ENCODE measurements at regions not wholly inside any gene's neighbourhood (a gene's known extent, or its start where the extent isn't known, plus 50 kb on each side); places are given as distances from the start of the nearest gene placed in this dataset.
"Not testable (repeated sequence)": the region's sequence is repeated elsewhere in the genome, so short reads cannot be mapped to it uniquely, and the experiment has no call there.

DNA sequence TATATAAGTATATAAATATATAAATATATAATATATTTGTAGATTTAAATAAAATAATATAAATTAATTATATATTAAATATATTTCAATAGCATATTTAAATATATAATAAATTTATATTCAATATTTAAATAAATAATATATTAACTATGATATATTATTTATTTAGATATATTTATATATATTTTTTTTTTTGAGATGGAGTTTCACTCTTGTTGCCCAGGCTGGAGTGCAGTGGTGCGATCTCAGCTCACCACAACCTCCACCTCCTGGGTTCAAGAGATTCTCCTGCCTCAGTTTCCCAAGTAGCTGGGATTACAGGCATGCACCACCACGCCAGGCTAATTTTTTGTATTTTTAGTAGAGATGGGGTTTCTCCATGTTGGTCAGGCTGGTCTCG lies 426.9 kb upstream of the LMCD1 start:
- WGBS (ENCODE audit: insufficient coverage) = no CpG with 5 or more reads among the region's 3 CpGs
- CTCF ChIA-PET = not testable (repeated sequence)

DNA sequence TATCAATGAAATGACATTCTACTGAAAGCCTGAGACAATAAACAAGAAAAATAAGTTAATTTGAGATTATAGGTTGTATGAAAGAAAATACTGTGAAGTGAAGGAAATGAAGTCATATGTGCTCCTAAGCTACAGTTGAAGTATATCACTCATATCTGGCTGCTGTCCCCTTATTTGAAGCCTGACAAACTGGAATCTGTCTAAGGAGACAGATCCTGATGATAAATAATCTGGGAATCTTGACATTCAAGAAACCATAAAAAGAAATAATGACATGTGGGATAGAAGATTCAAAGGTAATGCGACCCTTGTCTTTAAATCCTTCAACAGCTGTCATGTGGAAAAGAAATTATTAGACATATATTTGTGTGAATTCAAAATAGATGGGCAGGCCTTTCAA lies 424.5 kb upstream of the LMCD1 start:
- CTCF ChIA-PET = no interaction called here
- H3K36me3 ChIP-seq (ENCODE audit: control insufficient read depth in 4 of 4, insufficient read depth in 4 of 4, low read length in 3 of 4) = no peaks in the 10 kb centered on the region
- no peak for DNase-seq
- no CpG with 5 or more reads among the region's 1 CpG for WGBS (ENCODE audit: insufficient coverage)
- no peak overlapping the region for H3K4me3 ChIP-seq (ENCODE audit: control insufficient read depth in 1 of 7, extremely low read depth in 1 of 7, insufficient read depth in 4 of 7, low read depth in 2 of 7, low read length in 6 of 7)
- H3K9me3 ChIP-seq (ENCODE audit: control extremely low read depth in 1 of 5, control insufficient read depth in 4 of 5, insufficient read depth in 2 of 5, low read depth in 1 of 5, low read length in 4 of 5) = no peaks in the 10 kb centered on the region
- POLR2A ChIA-PET = no interaction called here
- no peaks in the 10 kb centered on the region for H3K4me1 ChIP-seq (ENCODE audit: control extremely low read depth in 1 of 4, control insufficient read depth in 4 of 4, insufficient read depth in 4 of 4, low read length in 3 of 4)
- H3K27me3 ChIP-seq (replicated peaks in 2 of 5; ENCODE audit: control insufficient read depth in 4 of 5, insufficient read depth in 5 of 5, low read length in 4 of 5) = no peaks in the 10 kb centered on the region
- H3K27ac ChIP-seq (ENCODE audit: insufficient read depth in 1 of 2, low read depth in 1 of 2, low read length in 2 of 2, poor library complexity in 1 of 2, severe bottlenecking in 2 of 2) = no peak overlapping the region

More for the DNA sequence above, 426.9 kb upstream of the LMCD1 start:
- H3K27ac ChIP-seq (ENCODE audit: insufficient read depth in 1 of 2, low read depth in 1 of 2, low read length in 2 of 2, poor library complexity in 1 of 2, severe bottlenecking in 2 of 2); POLR2A ChIA-PET; H3K36me3 ChIP-seq (ENCODE audit: control insufficient read depth in 4 of 4, insufficient read depth in 4 of 4, low read length in 3 of 4); H3K4me1 ChIP-seq (ENCODE audit: control extremely low read depth in 1 of 4, control insufficient read depth in 4 of 4, insufficient read depth in 4 of 4, low read length in 3 of 4); DNase-seq; H3K9me3 ChIP-seq (ENCODE audit: control extremely low read depth in 1 of 5, control insufficient read depth in 4 of 5, insufficient read depth in 2 of 5, low read depth in 1 of 5, low read length in 4 of 5); H3K4me3 ChIP-seq (ENCODE audit: control insufficient read depth in 1 of 7, extremely low read depth in 1 of 7, insufficient read depth in 4 of 7, low read depth in 2 of 7, low read length in 6 of 7); H3K27me3 ChIP-seq (replicated peaks in 2 of 5; ENCODE audit: control insufficient read depth in 4 of 5, insufficient read depth in 5 of 5, low read length in 4 of 5): not testable (repeated sequence)

DNA sequence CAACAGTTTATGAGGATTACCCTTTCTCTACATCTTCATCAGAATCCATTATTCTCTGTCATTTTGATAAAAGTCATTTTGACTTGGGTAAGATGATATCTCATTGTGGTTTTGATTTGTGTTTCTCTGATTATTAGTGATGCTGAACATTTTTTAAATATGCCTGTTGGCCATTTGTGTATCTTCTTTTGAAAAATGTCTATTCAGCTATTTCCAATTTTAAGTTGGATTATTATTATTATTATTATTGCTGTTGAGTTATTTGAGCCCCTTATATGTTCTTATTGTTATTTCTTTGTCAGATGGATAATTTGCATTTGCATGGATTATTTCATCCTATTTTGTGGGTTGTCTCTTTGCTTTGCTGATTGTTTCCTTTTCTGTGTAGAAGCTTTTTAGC lies 421.2 kb upstream of the LMCD1 start:
- POLR2A ChIA-PET = no interaction called here

GRCh38 chr3:8085498-8085897 lies 416.1 kb upstream of the LMCD1 start:
- DNase-seq = no peak
- ChIA-PET CTCF (no interaction called here), POLR2A (no interaction called here)
- Histone ChIP-seq H3K4me3 (ENCODE audit: control insufficient read depth in 1 of 7, extremely low read depth in 1 of 7, insufficient read depth in 4 of 7, low read depth in 2 of 7, low read length in 6 of 7) (no peak overlapping the region), H3K9me3 (ENCODE audit: control extremely low read depth in 1 of 5, control insufficient read depth in 4 of 5, insufficient read depth in 2 of 5, low read depth in 1 of 5, low read length in 4 of 5) (peaks cover 0 to 3% (median 0%) of the 10 kb centered on the region in 5 experiments), H3K27ac (ENCODE audit: insufficient read depth in 1 of 2, low read depth in 1 of 2, low read length in 2 of 2, poor library complexity in 1 of 2, severe bottlenecking in 2 of 2) (no peak overlapping the region), H3K27me3 (replicated peaks in 2 of 5; ENCODE audit: control insufficient read depth in 4 of 5, insufficient read depth in 5 of 5, low read length in 4 of 5) (no peaks in the 10 kb centered on the region), H3K36me3 (ENCODE audit: control insufficient read depth in 4 of 4, insufficient read depth in 4 of 4, low read length in 3 of 4) (no peaks in the 10 kb centered on the region), H3K4me1 (ENCODE audit: control extremely low read depth in 1 of 4, control insufficient read depth in 4 of 4, insufficient read depth in 4 of 4, low read length in 3 of 4) (no peaks in the 10 kb centered on the region)
- WGBS (ENCODE audit: insufficient coverage) = no CpG with 5 or more reads among the region's 2 CpGs

More for the DNA sequence above, 421.2 kb upstream of the LMCD1 start:
- CTCF ChIA-PET = no interaction called here
- Histone ChIP-seq H3K4me3 (ENCODE audit: control insufficient read depth in 1 of 7, extremely low read depth in 1 of 7, insufficient read depth in 4 of 7, low read depth in 2 of 7, low read length in 6 of 7) (no peak overlapping the region), H3K4me1 (ENCODE audit: control extremely low read depth in 1 of 4, control insufficient read depth in 4 of 4, insufficient read depth in 4 of 4, low read length in 3 of 4) (no peaks in the 10 kb centered on the region), H3K9me3 (ENCODE audit: control extremely low read depth in 1 of 5, control insufficient read depth in 4 of 5, insufficient read depth in 2 of 5, low read depth in 1 of 5, low read length in 4 of 5) (no peaks in the 10 kb centered on the region), H3K27me3 (replicated peaks in 2 of 5; ENCODE audit: control insufficient read depth in 4 of 5, insufficient read depth in 5 of 5, low read length in 4 of 5) (no peaks in the 10 kb centered on the region), H3K27ac (ENCODE audit: insufficient read depth in 1 of 2, low read depth in 1 of 2, low read length in 2 of 2, poor library complexity in 1 of 2, severe bottlenecking in 2 of 2) (no peak overlapping the region), H3K36me3 (ENCODE audit: control insufficient read depth in 4 of 4, insufficient read depth in 4 of 4, low read length in 3 of 4) (no peaks in the 10 kb centered on the region)
- no peak for DNase-seq

DNA sequence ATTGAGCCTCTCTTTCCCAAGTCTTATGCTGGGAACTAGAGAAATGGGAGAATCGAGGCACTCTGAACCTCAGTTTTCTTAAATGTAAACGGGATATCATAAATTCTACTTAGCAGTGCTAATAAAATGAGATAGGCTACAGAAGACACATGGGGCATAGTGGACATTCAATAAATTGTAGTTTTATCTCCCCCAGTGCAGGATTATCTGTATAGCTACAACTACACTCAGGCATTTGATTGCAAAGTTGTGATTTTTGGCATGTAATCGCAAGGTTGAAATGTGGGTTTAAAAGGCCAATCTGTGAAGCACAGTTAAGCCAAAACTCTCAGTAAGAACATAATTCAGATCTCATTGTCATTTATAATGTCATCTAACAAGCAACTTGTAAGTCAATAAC lies 413.7 kb upstream of the LMCD1 start:
- H3K4me1 ChIP-seq (ENCODE audit: control extremely low read depth in 1 of 4, control insufficient read depth in 4 of 4, insufficient read depth in 4 of 4, low read length in 3 of 4) = no peaks in the 10 kb centered on the region
- POLR2A ChIA-PET = no interaction called here
- 100% methylated on average over 1 of the region's 3 CpGs for WGBS (ENCODE audit: insufficient coverage)

DNA sequence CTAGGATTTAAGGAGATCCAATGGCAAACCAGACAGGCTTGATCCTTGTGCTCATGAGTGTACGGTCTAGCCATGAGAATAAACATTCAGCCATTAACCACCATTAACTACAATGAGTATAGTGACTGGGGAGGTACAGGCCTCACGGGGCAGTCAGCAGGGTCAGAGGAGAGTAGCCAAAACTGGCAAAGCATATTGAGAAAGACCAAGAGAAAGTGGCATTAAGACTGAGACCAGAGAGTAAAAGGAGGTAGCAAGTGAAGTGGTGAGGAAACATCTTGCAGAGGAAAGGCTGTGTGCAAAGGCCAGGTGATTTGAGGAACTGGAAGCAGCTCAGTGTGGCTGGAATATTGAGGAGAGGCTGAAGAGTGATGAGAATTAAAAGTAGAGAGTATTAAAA lies 407.2 kb upstream of the LMCD1 start:
- DNase-seq = peak in 2 of 3 donors; percentile 11 to 28
- H3K4me3 ChIP-seq (ENCODE audit: control insufficient read depth in 1 of 7, extremely low read depth in 1 of 7, insufficient read depth in 4 of 7, low read depth in 2 of 7, low read length in 6 of 7) = no peak overlapping the region
- CTCF ChIA-PET = no interaction called here
- H3K36me3 ChIP-seq (ENCODE audit: control insufficient read depth in 4 of 4, insufficient read depth in 4 of 4, low read length in 3 of 4) = no peaks in the 10 kb centered on the region
- peaks cover 0 to 4% (median 0%) of the 10 kb centered on the region in 5 experiments for H3K27me3 ChIP-seq (replicated peaks in 2 of 5; ENCODE audit: control insufficient read depth in 4 of 5, insufficient read depth in 5 of 5, low read length in 4 of 5)
- POLR2A ChIA-PET = no interaction called here
- no peak overlapping the region for H3K27ac ChIP-seq (ENCODE audit: insufficient read depth in 1 of 2, low read depth in 1 of 2, low read length in 2 of 2, poor library complexity in 1 of 2, severe bottlenecking in 2 of 2)
- no peaks in the 10 kb centered on the region for H3K9me3 ChIP-seq (ENCODE audit: control extremely low read depth in 1 of 5, control insufficient read depth in 4 of 5, insufficient read depth in 2 of 5, low read depth in 1 of 5, low read length in 4 of 5)
- 0% methylated on average over 1 of the region's 2 CpGs for WGBS (ENCODE audit: insufficient coverage)
- no peaks in the 10 kb centered on the region for H3K4me1 ChIP-seq (ENCODE audit: control extremely low read depth in 1 of 4, control insufficient read depth in 4 of 4, insufficient read depth in 4 of 4, low read length in 3 of 4)

More for the DNA sequence above, 413.7 kb upstream of the LMCD1 start:
- H3K4me3 ChIP-seq (ENCODE audit: control insufficient read depth in 1 of 7, extremely low read depth in 1 of 7, insufficient read depth in 4 of 7, low read depth in 2 of 7, low read length in 6 of 7) = no peak overlapping the region
- no peak overlapping the region for H3K27ac ChIP-seq (ENCODE audit: insufficient read depth in 1 of 2, low read depth in 1 of 2, low read length in 2 of 2, poor library complexity in 1 of 2, severe bottlenecking in 2 of 2)
- peaks cover 0 to 2% (median 0%) of the 10 kb centered on the region in 5 experiments for H3K27me3 ChIP-seq (replicated peaks in 2 of 5; ENCODE audit: control insufficient read depth in 4 of 5, insufficient read depth in 5 of 5, low read length in 4 of 5)
- CTCF ChIA-PET = no interaction called here
- peaks cover 0 to 3% (median 0%) of the 10 kb centered on the region in 5 experiments for H3K9me3 ChIP-seq (ENCODE audit: control extremely low read depth in 1 of 5, control insufficient read depth in 4 of 5, insufficient read depth in 2 of 5, low read depth in 1 of 5, low read length in 4 of 5)
- no peaks in the 10 kb centered on the region for H3K36me3 ChIP-seq (ENCODE audit: control insufficient read depth in 4 of 4, insufficient read depth in 4 of 4, low read length in 3 of 4)
- no peak for DNase-seq

DNA sequence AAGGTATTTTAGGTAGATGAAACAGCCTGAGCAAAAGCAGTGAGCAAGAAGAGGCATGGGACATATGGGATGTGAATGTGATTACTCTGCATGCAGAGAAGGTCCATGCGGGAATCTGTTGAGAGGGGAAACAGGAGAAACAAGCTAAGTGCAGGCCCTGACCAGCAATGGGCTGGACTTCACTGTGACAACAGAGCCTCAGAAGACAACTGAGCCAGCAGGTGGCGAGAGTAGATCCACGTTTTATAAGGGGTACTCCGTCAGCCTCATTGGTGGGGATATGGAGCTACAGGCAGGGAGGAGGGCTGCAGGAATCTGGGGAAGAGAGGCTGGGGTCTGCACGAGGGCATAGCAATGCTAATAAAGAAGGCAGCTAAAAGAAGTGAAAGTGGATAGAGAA lies 405.9 kb upstream of the LMCD1 start:
- H3K4me1 ChIP-seq (ENCODE audit: control extremely low read depth in 1 of 4, control insufficient read depth in 4 of 4, insufficient read depth in 4 of 4, low read length in 3 of 4) = no peaks in the 10 kb centered on the region
- H3K9me3 ChIP-seq (ENCODE audit: control extremely low read depth in 1 of 5, control insufficient read depth in 4 of 5, insufficient read depth in 2 of 5, low read depth in 1 of 5, low read length in 4 of 5) = no peaks in the 10 kb centered on the region
- no peak overlapping the region for H3K27ac ChIP-seq (ENCODE audit: insufficient read depth in 1 of 2, low read depth in 1 of 2, low read length in 2 of 2, poor library complexity in 1 of 2, severe bottlenecking in 2 of 2)
- WGBS (ENCODE audit: insufficient coverage) = 89% methylated on average over 5 of the region's 5 CpGs
- H3K27me3 ChIP-seq (replicated peaks in 2 of 5; ENCODE audit: control insufficient read depth in 4 of 5, insufficient read depth in 5 of 5, low read length in 4 of 5) = peaks cover 0 to 4% (median 0%) of the 10 kb centered on the region in 5 experiments
- H3K4me3 ChIP-seq (ENCODE audit: control insufficient read depth in 1 of 7, extremely low read depth in 1 of 7, insufficient read depth in 4 of 7, low read depth in 2 of 7, low read length in 6 of 7) = no peak overlapping the region
- H3K36me3 ChIP-seq (ENCODE audit: control insufficient read depth in 4 of 4, insufficient read depth in 4 of 4, low read length in 3 of 4) = no peaks in the 10 kb centered on the region
- ChIA-PET CTCF (no interaction called here), POLR2A (no interaction called here)
- DNase-seq = no peak
